B cell (primary cell): ENCODE measurements at regions not wholly inside any gene's neighbourhood (a gene's known extent, or its start where the extent isn't known, plus 50 kb on each side); places are given as distances from the start of the nearest gene placed in this dataset.

ENCODE experiments used
- ATAC-seq: fragments of 200-7000 bp; cut with Tn5 transposase; one replicate; pipeline ENCODE4 v1.10.0; 2021; ENCODE audit warnings: low read depth, mild to moderate bottlenecking, moderate number of reproducible peaks, moderate library complexity
- CTCF ChIA-PET: fragments of 350-600 bp; sonication (Branson Sonifier 250); formaldehyde crosslinking; loops from one replicate; lab custom pipeline; 2021; ENCODE audit warnings: antibody characterized with exemption, inconsistent platforms; lab: Charles Lee
- POLR2A ChIA-PET: fragments of 350-600 bp; sonication (Branson Sonifier 250); formaldehyde crosslinking; loops from one replicate; lab custom pipeline; 2021; ENCODE audit warnings: antibody characterized with exemption; lab: Charles Lee
- DNase-seq: peaks from one replicate; pipeline ENCODE4 v3.0.0; 2013
- H2AFZ ChIP-seq: 2 replicates; pipeline ENCODE4 v1.6.1; 2012; ENCODE audit warnings: mild to moderate bottlenecking, low read depth, low read length; ENCODE audit not compliant: insufficient read depth, poor library complexity, severe bottlenecking
- H3K27ac ChIP-seq, 2 donors: 1 replicate in 1 of 2; 2 replicates in 1 of 2; pipeline ENCODE4 v1.5.1; 2012 to 2013; ENCODE audit warnings: low read length in 2 of 2, mild to moderate bottlenecking in 2 of 2, moderate library complexity in 1 of 2
- H3K27me3 ChIP-seq, 4 experiments: fragments of 200-600 bp in 1 of 4; sonication (generic) in 1 of 4; replicated peaks in 1 of 4; 1 replicate in 2 of 4; 2 replicates in 2 of 4; pipeline versions ENCODE4 v1.6.1 to v1.7.0; 2013 to 2016; ENCODE audit warnings: low read length in 3 of 4, mild to moderate bottlenecking in 2 of 4, mixed read lengths in 1 of 4, moderate library complexity in 1 of 4; ENCODE audit not compliant: insufficient read depth in 4 of 4, control insufficient read depth in 3 of 4; ENCODE audit errors: control extremely low read depth in 1 of 4
- H3K36me3 ChIP-seq, 2 experiments: replicated peaks in 1 of 2; 1 replicate in 1 of 2; 2 replicates in 1 of 2; pipeline versions ENCODE4 v1.6.1 to v1.7.1; 2013; ENCODE audit warnings: low read length in 1 of 2; ENCODE audit not compliant: insufficient read depth in 2 of 2, control insufficient read depth in 1 of 2; ENCODE audit errors: control extremely low read depth in 1 of 2, extremely low read depth in 1 of 2
- H3K4me1 ChIP-seq, 2 donors: fragments of 200-600 bp in 1 of 2; sonication (generic) in 1 of 2; 1 replicate in 1 of 2; 2 replicates in 1 of 2; pipeline versions ENCODE4 v1.5.1 to v1.6.1; 2013 to 2017; ENCODE audit warnings: low read length in 2 of 2; ENCODE audit not compliant: control insufficient read depth in 2 of 2, insufficient read depth in 2 of 2
- H3K4me2 ChIP-seq: replicated peaks from 2 replicates; pipeline ENCODE3; 2012; ENCODE audit warnings: mild to moderate bottlenecking, low read depth, low read length; ENCODE audit not compliant: poor library complexity, severe bottlenecking
- H3K4me3 ChIP-seq, 5 experiments: fragments of 200-600 bp in 1 of 5; sonication (generic) in 1 of 5; 1 replicate in 3 of 5; 2 replicates in 2 of 5; pipeline versions ENCODE4 v1.5.1 to v1.7.0; 2011 to 2016; ENCODE audit warnings: low read length in 4 of 5, mild to moderate bottlenecking in 4 of 5, low read depth in 2 of 5, control low read depth in 1 of 5, moderate library complexity in 1 of 5; ENCODE audit not compliant: insufficient read depth in 1 of 5; ENCODE audit errors: control extremely low read depth in 1 of 5, extremely low read depth in 1 of 5
- H3K79me2 ChIP-seq: fragments of 200-600 bp; sonication (generic); one replicate; pipeline ENCODE4 v1.6.0; 2016; ENCODE audit warnings: low read length; ENCODE audit not compliant: control insufficient read depth, insufficient read depth
- H3K9ac ChIP-seq: fragments of 200-600 bp; sonication (generic); 2 replicates; pipeline ENCODE4 v1.6.1; 2017; ENCODE audit warnings: mild to moderate bottlenecking, low read length, moderate library complexity
- H3K9me3 ChIP-seq, 3 donors: one replicate each; pipeline versions ENCODE4 v1.6.1 to v1.7.1; 2013; ENCODE audit warnings: low read length in 2 of 3; ENCODE audit not compliant: control insufficient read depth in 2 of 3, insufficient read depth in 1 of 3; ENCODE audit errors: control extremely low read depth in 1 of 3
- H4K20me1 ChIP-seq: 2 replicates; pipeline ENCODE4 v1.6.0; 2012; ENCODE audit warnings: mild to moderate bottlenecking, low read length; ENCODE audit not compliant: insufficient read depth, control insufficient read depth, poor library complexity, severe bottlenecking
- H3K27ac Mint-ChIP-seq: one replicate; pipeline ENCODE4 v1.8.0; 2021; ENCODE audit warnings: mixed read lengths
- H3K27me3 Mint-ChIP-seq: one replicate; pipeline ENCODE4 v1.8.0; 2021; ENCODE audit warnings: mixed read lengths
- H3K4me1 Mint-ChIP-seq: one replicate; pipeline ENCODE4 v1.8.0; 2021; ENCODE audit warnings: mixed read lengths
- H3K4me3 Mint-ChIP-seq: one replicate; pipeline ENCODE4 v1.8.0; 2021; ENCODE audit warnings: mixed read lengths
- H3K9me3 Mint-ChIP-seq: one replicate; pipeline ENCODE4 v1.8.0; 2022; ENCODE audit warnings: mixed read lengths; ENCODE audit not compliant: insufficient read depth
- EZH2 ChIP-seq: IDR thresholded peaks from 2 replicates; pipeline ENCODE4 v1.6.1; 2012; ENCODE audit warnings: borderline replicate concordance, low read depth, mild to moderate bottlenecking, moderate library complexity, low read length; ENCODE audit not compliant: insufficient read depth, poor library complexity, severe bottlenecking
- WGBS: methylation state at CpG from one replicate; pipeline ENCODE4 v1.1.5; 2013; ENCODE audit warnings: missing lambda C conversion rate; ENCODE audit not compliant: insufficient coverage; 5-methylcytosine and 5-hydroxymethylcytosine counted together
- intact Hi-C: fragments of 100-400 bp; cut with micrococcal nuclease; formaldehyde crosslinking; loops from one replicate; pipeline ENCODE4 v1.10.0; 2022
- TF ChIP-seq, protein P1 (sequence below): fragments of 200-600 bp; IDR thresholded peaks from one replicate; pipeline ENCODE4 v1.8.0; 2022; ENCODE audit warnings: antibody characterized with exemption, mild to moderate bottlenecking

DNA sequence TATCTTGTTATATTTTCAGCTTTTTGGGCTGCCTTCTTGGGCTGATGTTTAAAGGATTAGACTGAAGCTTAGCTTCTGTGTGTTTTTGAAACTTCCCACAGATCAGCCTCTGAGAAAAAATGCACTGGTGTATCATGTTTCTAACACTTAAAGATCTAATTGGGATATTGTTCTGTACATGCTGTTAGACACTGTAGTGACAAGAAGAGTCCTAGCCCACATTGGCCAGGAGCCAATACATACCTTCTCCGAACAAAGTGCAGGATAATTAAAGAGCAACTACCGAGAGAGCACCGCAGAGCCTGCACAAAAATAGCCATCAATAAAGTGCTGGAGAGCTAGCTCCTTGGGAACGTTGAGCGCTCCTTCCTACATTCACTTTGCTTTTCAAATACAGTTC lies 289.4 kb upstream of the SP8 start:
- Mint-ChIP-seq H3K27me3 (no peaks in the 10 kb centered on the region), H3K27ac (no peak overlapping the region), H3K4me1 (no peaks in the 10 kb centered on the region), H3K4me3 (no peak overlapping the region), H3K9me3 (no peaks in the 10 kb centered on the region)
- DNase-seq (no peak), ATAC-seq (no peak)
- no peak for TF ChIP-seq EZH2
- TF ChIP-seq, protein P1, sequence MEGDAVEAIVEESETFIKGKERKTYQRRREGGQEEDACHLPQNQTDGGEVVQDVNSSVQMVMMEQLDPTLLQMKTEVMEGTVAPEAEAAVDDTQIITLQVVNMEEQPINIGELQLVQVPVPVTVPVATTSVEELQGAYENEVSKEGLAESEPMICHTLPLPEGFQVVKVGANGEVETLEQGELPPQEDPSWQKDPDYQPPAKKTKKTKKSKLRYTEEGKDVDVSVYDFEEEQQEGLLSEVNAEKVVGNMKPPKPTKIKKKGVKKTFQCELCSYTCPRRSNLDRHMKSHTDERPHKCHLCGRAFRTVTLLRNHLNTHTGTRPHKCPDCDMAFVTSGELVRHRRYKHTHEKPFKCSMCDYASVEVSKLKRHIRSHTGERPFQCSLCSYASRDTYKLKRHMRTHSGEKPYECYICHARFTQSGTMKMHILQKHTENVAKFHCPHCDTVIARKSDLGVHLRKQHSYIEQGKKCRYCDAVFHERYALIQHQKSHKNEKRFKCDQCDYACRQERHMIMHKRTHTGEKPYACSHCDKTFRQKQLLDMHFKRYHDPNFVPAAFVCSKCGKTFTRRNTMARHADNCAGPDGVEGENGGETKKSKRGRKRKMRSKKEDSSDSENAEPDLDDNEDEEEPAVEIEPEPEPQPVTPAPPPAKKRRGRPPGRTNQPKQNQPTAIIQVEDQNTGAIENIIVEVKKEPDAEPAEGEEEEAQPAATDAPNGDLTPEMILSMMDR: no peak
- ChIA-PET POLR2A (no interaction called here), CTCF (no interaction called here)
- H2AFZ ChIP-seq: no peak overlapping the region
- H3K4me2 ChIP-seq: no peak overlapping the region
- no peaks in the 10 kb centered on the region for H3K36me3 ChIP-seq
- H3K4me1 ChIP-seq: no peaks in the 10 kb centered on the region
- WGBS: 94% methylated on average over 2 of the region's 5 CpGs
- H4K20me1 ChIP-seq: no peaks in the 10 kb centered on the region
- no peaks in the 10 kb centered on the region for H3K9me3 ChIP-seq
- intact Hi-C loops: no loop called here
- H3K27ac ChIP-seq: no peak overlapping the region
- no peak overlapping the region for H3K9ac ChIP-seq
- no peaks in the 10 kb centered on the region for H3K27me3 ChIP-seq
- H3K4me3 ChIP-seq: no peak overlapping the region
- no peaks in the 10 kb centered on the region for H3K79me2 ChIP-seq

DNA sequence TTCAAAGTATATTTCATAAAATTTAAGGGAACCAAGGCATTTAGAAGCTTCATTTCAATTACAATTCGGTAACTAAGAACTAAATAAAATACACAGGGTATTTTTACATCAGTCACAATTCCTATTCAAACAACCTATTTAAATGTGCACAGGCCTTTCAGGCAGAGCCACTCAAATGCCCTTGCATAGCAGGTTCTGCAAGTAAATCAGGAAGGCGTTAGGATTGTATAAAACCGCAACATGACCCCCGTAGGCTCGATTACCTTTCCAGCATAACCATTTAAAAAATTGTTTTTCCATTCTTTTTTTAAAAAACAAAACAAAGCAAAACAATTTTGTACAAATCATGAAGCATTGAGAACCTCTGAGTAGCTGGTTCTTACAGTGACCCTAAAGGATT lies 289.9 kb upstream of the SP8 start:
- no peaks in the 10 kb centered on the region for H3K4me1 ChIP-seq
- ATAC-seq (no peak), DNase-seq (no peak)
- Mint-ChIP-seq H3K27me3 (no peaks in the 10 kb centered on the region), H3K9me3 (no peaks in the 10 kb centered on the region), H3K4me3 (no peak overlapping the region), H3K27ac (no peak overlapping the region), H3K4me1 (no peaks in the 10 kb centered on the region)
- ChIA-PET CTCF (no interaction called here), POLR2A (no interaction called here)
- no peak overlapping the region for H3K4me3 ChIP-seq
- 75% methylated on average over 4 of the region's 5 CpGs for WGBS
- no peaks in the 10 kb centered on the region for H3K9me3 ChIP-seq
- H3K36me3 ChIP-seq: no peaks in the 10 kb centered on the region
- H3K27ac ChIP-seq: no peak overlapping the region
- TF ChIP-seq, protein P1: no peak
- TF ChIP-seq EZH2: no peak
- no peaks in the 10 kb centered on the region for H3K79me2 ChIP-seq
- H4K20me1 ChIP-seq: no peaks in the 10 kb centered on the region
- intact Hi-C loops: no loop called here
- no peak overlapping the region for H3K9ac ChIP-seq
- no peak overlapping the region for H3K4me2 ChIP-seq
- H3K27me3 ChIP-seq: no peaks in the 10 kb centered on the region
- no peak overlapping the region for H2AFZ ChIP-seq
